Panc1 (cell line): ENCODE measurements at regions not wholly inside any gene's neighbourhood (a gene's known extent, or its start where the extent isn't known, plus 50 kb on each side); places are given as distances from the start of the nearest gene placed in this dataset.

Experiments used
- ATAC-seq: fragments of 200-7000 bp; cut with Tn5 transposase; 2 replicates; pipeline ENCODE4 v1.9.1; 2020; ENCODE audit warnings: mild to moderate bottlenecking, moderate library complexity
- BruUV-seq: library from RNA; stranded (reverse); fragments of 400-500 nt; replicated peaks from 2 replicates; lab custom pipeline; 2021; lab: Mats Ljungman, UMichigan
- CTCF ChIA-PET: fragments of 300-600 bp; sonication (Branson Sonifier 250); formaldehyde crosslinking; loops from one replicate; lab custom pipeline; 2022; ENCODE audit warnings: antibody characterized with exemption; lab: Charles Lee
- POLR2A ChIA-PET: fragments of 300-600 bp; sonication (Branson Sonifier 250); formaldehyde crosslinking; loops from one replicate; lab custom pipeline; 2022; ENCODE audit warnings: antibody characterized with exemption; lab: Charles Lee
- DNase-seq: peaks from one replicate; pipeline ENCODE4 v3.0.0-alpha.2; 2010; ENCODE audit warnings: low read depth, low spot score
- H3K27ac ChIP-seq: 2 replicates; pipeline ENCODE4 v1.5.1; 2011; ENCODE audit warnings: mild to moderate bottlenecking, low read length, inconsistent platforms
- H3K27me3 ChIP-seq: fragments of 200-500 bp; sonication (Bioruptor generic); 2 replicates; pipeline ENCODE4 v1.6.0; 2014; ENCODE audit warnings: low read length, inconsistent platforms; ENCODE audit not compliant: control insufficient read depth, insufficient read depth
- H3K36me3 ChIP-seq: fragments of 200-500 bp; sonication (Bioruptor generic); 2 replicates; pipeline ENCODE4 v1.5.1; 2014; ENCODE audit warnings: inconsistent platforms, mild to moderate bottlenecking, low read length, moderate library complexity; ENCODE audit not compliant: control insufficient read depth, insufficient read depth
- H3K4me1 ChIP-seq: 2 replicates; pipeline ENCODE4 v1.5.1; 2011; ENCODE audit warnings: inconsistent platforms, mild to moderate bottlenecking, low read length, moderate library complexity; ENCODE audit not compliant: control insufficient read depth, insufficient read depth
- H3K4me3 ChIP-seq, 2 experiments: 2 replicates each; pipeline ENCODE4 v1.5.1; 2011 to 2012; ENCODE audit warnings: low read depth in 2 of 2, low read length in 2 of 2, mild to moderate bottlenecking in 2 of 2, inconsistent platforms in 1 of 2, moderate library complexity in 1 of 2
- H3K9me3 ChIP-seq: fragments of 200-500 bp; sonication (Bioruptor generic); 2 replicates; pipeline ENCODE4 v1.5.1; 2014; ENCODE audit warnings: low read depth, mild to moderate bottlenecking, inconsistent platforms, low read length, moderate library complexity; ENCODE audit not compliant: control insufficient read depth, insufficient read depth
- CTCF ChIP-seq: fragments of 450-650 bp; IDR thresholded peaks from 2 replicates; pipeline ENCODE4 v1.5.1; 2017; ENCODE audit warnings: mild to moderate bottlenecking
- POLR2AphosphoS5 ChIP-seq: IDR thresholded peaks from 2 replicates; pipeline ENCODE4 v1.6.1; 2012; ENCODE audit warnings: mild to moderate bottlenecking, low read depth, low read length, moderate library complexity
- REST ChIP-seq, 2 experiments: IDR thresholded peaks; 2 replicates each; pipeline ENCODE4 v1.6.1; 2011 to 2012; ENCODE audit warnings: low read depth in 2 of 2, control low read depth in 1 of 2, low read length in 1 of 2, mild to moderate bottlenecking in 1 of 2, moderate library complexity in 1 of 2; ENCODE audit not compliant: insufficient read depth in 1 of 2
- SIN3A ChIP-seq: IDR thresholded peaks from 2 replicates; pipeline ENCODE4 v1.6.1; 2012; ENCODE audit warnings: low read depth, mild to moderate bottlenecking, low read length, moderate library complexity, borderline replicate concordance; ENCODE audit not compliant: insufficient read depth
- TCF7L2 ChIP-seq: IDR thresholded peaks from 2 replicates; pipeline ENCODE4 v1.6.1; 2011; ENCODE audit warnings: mild to moderate bottlenecking, low read depth, low read length, inconsistent platforms
- in situ Hi-C: cut with HindIII; loops from 2 replicates; pipeline ENCODE4 v1.10.0; 2016; ENCODE audit warnings: low sequenced_read_pairs, low pct_unique_long_range_greater_than_20kb
- intact Hi-C: fragments of 100-400 bp; cut with micrococcal nuclease; formaldehyde crosslinking; loops from one replicate; pipeline ENCODE4 v1.10.0; 2022; ENCODE audit not compliant: unreplicated experiment

GRCh38 chr12:43113616-43114015 lies 438.4 kb downstream of the ADAMTS20 start:
- no TSS peak for BruUV-seq
- TF ChIP-seq CTCF, result no peak
- no peak for TF ChIP-seq REST (IDR thresholded peaks at IDR 0.05; ENCODE audit: insufficient read depth in 1 of 2, low read depth in 2 of 2, low read length in 1 of 2)
- TF ChIP-seq SIN3A, result no peak
- TF ChIP-seq POLR2AphosphoS5, result no peak
- no peak for ATAC-seq
- Histone ChIP-seq H3K9me3 (no peaks in the 10 kb centered on the region), H3K27ac (no peak overlapping the region; the same call in 1 of the 2 replicates), H3K4me3 (no peak overlapping the region), H3K36me3 (no peaks in the 10 kb centered on the region), H3K4me1 (no peaks in the 10 kb centered on the region), H3K27me3 (no peaks in the 10 kb centered on the region)
- intact Hi-C loops (no loop called here), in situ Hi-C loops (no loop called here)
- ChIA-PET CTCF (no interaction called here), POLR2A (no interaction called here)
- DNase-seq, result no peak

GRCh38 chr12:43113135-43113534 lies 438.9 kb downstream of the ADAMTS20 start:
- Histone ChIP-seq H3K27ac (no peak overlapping the region), H3K4me1 (no peaks in the 10 kb centered on the region), H3K4me3 (no peak overlapping the region), H3K36me3 (no peaks in the 10 kb centered on the region), H3K9me3 (no peaks in the 10 kb centered on the region), H3K27me3 (no peaks in the 10 kb centered on the region)
- POLR2A ChIA-PET, result no interaction called here
- no TSS peak for BruUV-seq
- in situ Hi-C loops (no loop called here), intact Hi-C loops (no loop called here)
- TF ChIP-seq TCF7L2 (no peak), POLR2AphosphoS5 (no peak), CTCF (no peak), SIN3A (no peak), REST (IDR thresholded peaks at IDR 0.05; ENCODE audit: insufficient read depth in 1 of 2, low read depth in 2 of 2, low read length in 1 of 2) (no peak)
- CTCF ChIA-PET, result no interaction called here
- ATAC-seq (no peak), DNase-seq (no peak)
